ENCODE measurements at regions not wholly inside any gene's neighbourhood (a gene's known extent, or its start where the extent isn't known, plus 50 kb on each side); places are given as distances from the start of the nearest gene placed in this dataset.

- WGBS, 2 donors = 91 to 97% methylated on average over 1 of the region's 1 CpG
- ATAC-seq (ENCODE audit: insufficient read depth, low FRiP score) = no peak
These were observed 149.2 kb downstream of the DUSP6 start for GRCh38 chr12:89203144-89203543.

DNA sequence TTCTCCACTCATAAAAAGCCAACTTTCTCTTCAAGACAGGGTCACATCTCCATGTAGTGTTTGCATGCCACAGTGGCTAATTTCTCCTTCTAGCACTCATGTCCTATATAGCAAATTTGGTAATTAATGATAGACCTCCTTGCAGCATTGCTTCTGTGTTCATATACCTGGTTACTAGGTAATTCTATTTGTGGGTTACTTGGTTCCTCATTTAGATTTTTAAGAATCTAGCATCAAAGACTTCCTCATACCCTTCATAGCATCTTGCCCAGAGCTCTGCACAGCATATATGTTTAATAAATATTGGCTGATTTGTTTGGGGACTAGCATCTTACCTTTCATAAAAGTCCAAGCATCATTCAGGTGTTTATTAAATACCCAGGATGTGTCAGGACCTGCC, 152.1 kb downstream of the DUSP6 start:
- Histone ChIP-seq H3K4me1 (ENCODE audit: control insufficient read depth in 5 of 5, insufficient read depth in 5 of 5, low read length in 5 of 5) (no peaks in the 10 kb centered on the region), H3K36me3 (ENCODE audit: control insufficient read depth in 4 of 4, insufficient read depth in 4 of 4, low read length in 4 of 4) (no peaks in the 10 kb centered on the region), H3K27me3 (ENCODE audit: control insufficient read depth in 3 of 3, insufficient read depth in 3 of 3, low read length in 2 of 3) (no peaks in the 10 kb centered on the region), H3K4me3 (no peak overlapping the region), H3K9me3 (ENCODE audit: control insufficient read depth in 4 of 4, insufficient read depth in 3 of 4, low read length in 3 of 4) (no peaks in the 10 kb centered on the region), H3K9ac (ENCODE audit: insufficient read depth in 1 of 2, low read length in 2 of 2) (no peak overlapping the region), H3K27ac (ENCODE audit: low read depth in 1 of 2, low read length in 1 of 2) (no peak overlapping the region)
- DNase-seq (no peak), ATAC-seq (ENCODE audit: insufficient read depth, low FRiP score) (no peak)
- no peak for TF ChIP-seq CTCF (IDR thresholded peaks at IDR 0.05; ENCODE audit: control extremely low read depth, extremely low read depth)

More at GRCh38 chr12:89203144-89203543, 149.2 kb downstream of the DUSP6 start:
- Histone ChIP-seq H3K27ac (ENCODE audit: low read depth in 1 of 2, low read length in 1 of 2) (no peak overlapping the region), H3K4me3 (no peak overlapping the region), H3K27me3 (ENCODE audit: control insufficient read depth in 3 of 3, insufficient read depth in 3 of 3, low read length in 2 of 3) (no peaks in the 10 kb centered on the region), H3K9ac (ENCODE audit: insufficient read depth in 1 of 2, low read length in 2 of 2) (no peak overlapping the region), H3K9me3 (ENCODE audit: control insufficient read depth in 4 of 4, insufficient read depth in 3 of 4, low read length in 3 of 4) (no peaks in the 10 kb centered on the region), H3K4me1 (ENCODE audit: control insufficient read depth in 5 of 5, insufficient read depth in 5 of 5, low read length in 5 of 5) (no peaks in the 10 kb centered on the region), H3K36me3 (ENCODE audit: control insufficient read depth in 4 of 4, insufficient read depth in 4 of 4, low read length in 4 of 4) (no peaks in the 10 kb centered on the region)
- DNase-seq = no peak
- no peak for TF ChIP-seq CTCF (IDR thresholded peaks at IDR 0.05; ENCODE audit: control extremely low read depth, extremely low read depth)

GRCh38 chr12:89195470-89195869, 156.8 kb downstream of the DUSP6 start:
- 97 to 100% methylated on average over 2 of the region's 2 CpGs for WGBS, 2 donors
- H3K4me3 ChIP-seq = no peak overlapping the region
- no peak overlapping the region for H3K9ac ChIP-seq (ENCODE audit: insufficient read depth in 1 of 2, low read length in 2 of 2)
- no peak for TF ChIP-seq CTCF (IDR thresholded peaks at IDR 0.05; ENCODE audit: control extremely low read depth, extremely low read depth)
- H3K9me3 ChIP-seq (ENCODE audit: control insufficient read depth in 4 of 4, insufficient read depth in 3 of 4, low read length in 3 of 4) = peaks cover 0 to 2% (median 0%) of the 10 kb centered on the region in 4 donors
- ATAC-seq (ENCODE audit: insufficient read depth, low FRiP score) (no peak), DNase-seq (no peak)
- H3K27me3 ChIP-seq (ENCODE audit: control insufficient read depth in 3 of 3, insufficient read depth in 3 of 3, low read length in 2 of 3) = no peaks in the 10 kb centered on the region
- H3K4me1 ChIP-seq (ENCODE audit: control insufficient read depth in 5 of 5, insufficient read depth in 5 of 5, low read length in 5 of 5) = no peaks in the 10 kb centered on the region
- no peak overlapping the region for H3K27ac ChIP-seq (ENCODE audit: low read depth in 1 of 2, low read length in 1 of 2)
- H3K36me3 ChIP-seq (ENCODE audit: control insufficient read depth in 4 of 4, insufficient read depth in 4 of 4, low read length in 4 of 4) = no peaks in the 10 kb centered on the region

GRCh38 chr12:89194683-89195082, 157.6 kb downstream of the DUSP6 start:
- ATAC-seq (ENCODE audit: insufficient read depth, low FRiP score) (no peak), DNase-seq (no peak)
- Histone ChIP-seq H3K4me1 (ENCODE audit: control insufficient read depth in 5 of 5, insufficient read depth in 5 of 5, low read length in 5 of 5) (no peaks in the 10 kb centered on the region), H3K27ac (ENCODE audit: low read depth in 1 of 2, low read length in 1 of 2) (no peak overlapping the region), H3K9ac (ENCODE audit: insufficient read depth in 1 of 2, low read length in 2 of 2) (no peak overlapping the region), H3K36me3 (ENCODE audit: control insufficient read depth in 4 of 4, insufficient read depth in 4 of 4, low read length in 4 of 4) (no peaks in the 10 kb centered on the region), H3K27me3 (ENCODE audit: control insufficient read depth in 3 of 3, insufficient read depth in 3 of 3, low read length in 2 of 3) (no peaks in the 10 kb centered on the region), H3K4me3 (no peak overlapping the region), H3K9me3 (ENCODE audit: control insufficient read depth in 4 of 4, insufficient read depth in 3 of 4, low read length in 3 of 4) (peaks cover 0 to 2% (median under 1%) of the 10 kb centered on the region in 4 donors)
- no peak for TF ChIP-seq CTCF (IDR thresholded peaks at IDR 0.05; ENCODE audit: control extremely low read depth, extremely low read depth)
- WGBS, 2 donors = 91 to 95% methylated on average over 5 of the region's 5 CpGs

Measured in lung (tissue), 11 donors.